ENCODE measurements at regions not wholly inside any gene's neighbourhood (a gene's known extent, or its start where the extent isn't known, plus 50 kb on each side); places are given as distances from the start of the nearest gene placed in this dataset.

GRCh38 chr5:129199308-129199707 is 104.8 kb downstream of the ISOC1 start:
- DNase-seq (ENCODE audit: extremely low read depth, low read depth) = no peak
- TF ChIP-seq, protein P1, sequence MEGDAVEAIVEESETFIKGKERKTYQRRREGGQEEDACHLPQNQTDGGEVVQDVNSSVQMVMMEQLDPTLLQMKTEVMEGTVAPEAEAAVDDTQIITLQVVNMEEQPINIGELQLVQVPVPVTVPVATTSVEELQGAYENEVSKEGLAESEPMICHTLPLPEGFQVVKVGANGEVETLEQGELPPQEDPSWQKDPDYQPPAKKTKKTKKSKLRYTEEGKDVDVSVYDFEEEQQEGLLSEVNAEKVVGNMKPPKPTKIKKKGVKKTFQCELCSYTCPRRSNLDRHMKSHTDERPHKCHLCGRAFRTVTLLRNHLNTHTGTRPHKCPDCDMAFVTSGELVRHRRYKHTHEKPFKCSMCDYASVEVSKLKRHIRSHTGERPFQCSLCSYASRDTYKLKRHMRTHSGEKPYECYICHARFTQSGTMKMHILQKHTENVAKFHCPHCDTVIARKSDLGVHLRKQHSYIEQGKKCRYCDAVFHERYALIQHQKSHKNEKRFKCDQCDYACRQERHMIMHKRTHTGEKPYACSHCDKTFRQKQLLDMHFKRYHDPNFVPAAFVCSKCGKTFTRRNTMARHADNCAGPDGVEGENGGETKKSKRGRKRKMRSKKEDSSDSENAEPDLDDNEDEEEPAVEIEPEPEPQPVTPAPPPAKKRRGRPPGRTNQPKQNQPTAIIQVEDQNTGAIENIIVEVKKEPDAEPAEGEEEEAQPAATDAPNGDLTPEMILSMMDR (IDR thresholded peaks at IDR 0.05; ENCODE audit: low read depth, low read length) = no peak

- no peak for DNase-seq (ENCODE audit: extremely low read depth, low read depth)
- TF ChIP-seq, protein P1 (IDR thresholded peaks at IDR 0.05; ENCODE audit: low read depth, low read length) = no peak
Measured at GRCh38 chr5:129204525-129204924, 110.0 kb downstream of the ISOC1 start.

- TF ChIP-seq, protein P1 (IDR thresholded peaks at IDR 0.05; ENCODE audit: low read depth, low read length) = no peak
- no peak for DNase-seq (ENCODE audit: extremely low read depth, low read depth)
Measured at GRCh38 chr5:129216001-129216400, 121.5 kb downstream of the ISOC1 start.

GRCh38 chr5:129217179-129217578 is 122.6 kb downstream of the ISOC1 start:
- DNase-seq (ENCODE audit: extremely low read depth, low read depth) = no peak
- TF ChIP-seq, protein P1 (IDR thresholded peaks at IDR 0.05; ENCODE audit: low read depth, low read length) = no peak

DNA sequence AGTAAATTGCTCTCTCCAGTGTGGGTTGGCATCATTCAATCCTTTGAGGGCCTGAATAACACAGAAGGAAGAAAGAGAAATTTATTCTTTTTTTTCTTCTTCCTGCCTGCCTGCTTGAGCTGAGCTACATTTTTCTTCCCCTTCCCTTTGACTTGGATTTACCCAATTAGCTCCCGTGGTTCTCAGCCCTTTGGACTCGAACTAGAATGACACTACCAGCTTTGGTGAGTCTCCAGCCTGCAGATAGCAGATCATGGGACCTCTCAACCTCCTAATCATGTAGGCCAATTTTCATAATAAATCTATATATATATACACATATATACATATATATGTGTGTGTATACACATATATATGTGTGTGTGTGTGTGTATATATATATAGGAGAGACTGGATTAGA is 128.6 kb downstream of the ISOC1 start:
- no peak for DNase-seq (ENCODE audit: extremely low read depth, low read depth)
- TF ChIP-seq, protein P1 (IDR thresholded peaks at IDR 0.05; ENCODE audit: low read depth, low read length) = no peak

- TF ChIP-seq, protein P1 (IDR thresholded peaks at IDR 0.05; ENCODE audit: low read depth, low read length) = no peak
- no peak for DNase-seq (ENCODE audit: extremely low read depth, low read depth)
Measured at GRCh38 chr5:129228577-129228976, 134.0 kb downstream of the ISOC1 start.

DNA sequence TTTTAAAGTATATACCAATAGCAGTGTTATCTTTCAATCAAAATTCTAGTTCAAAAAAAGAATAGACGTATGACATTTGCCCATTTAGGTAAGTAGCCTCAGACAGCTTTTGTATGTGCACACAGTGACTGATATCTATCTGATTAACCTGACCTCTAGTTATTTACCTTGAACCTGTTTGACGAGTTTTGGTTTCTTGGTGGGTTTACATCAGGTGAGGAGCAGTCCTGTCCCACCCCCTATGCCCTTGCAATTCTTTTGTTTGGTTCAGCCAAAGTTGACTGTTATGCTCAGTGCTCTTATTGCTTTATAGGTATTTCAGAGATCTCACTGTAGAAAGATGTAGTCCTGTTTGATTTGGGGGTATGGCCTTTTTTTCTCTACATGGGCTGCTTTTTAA is 147.2 kb downstream of the ISOC1 start:
- TF ChIP-seq, protein P1 (IDR thresholded peaks at IDR 0.05; ENCODE audit: low read depth, low read length) = no peak
- no peak for DNase-seq (ENCODE audit: extremely low read depth, low read depth)

All from AG09319 (cell line).